Astrocyte (in vitro differentiated cells and primary cell): ENCODE measurements at regions not wholly inside any gene's neighbourhood (a gene's known extent, or its start where the extent isn't known, plus 50 kb on each side); places are given as distances from the start of the nearest gene placed in this dataset.

Source experiments
- EZH2 ChIP-seq: IDR thresholded peaks from 2 replicates; pipeline ENCODE4 v1.6.1; 2012; ENCODE audit warnings: mild to moderate bottlenecking, low read length, inconsistent platforms; ENCODE audit not compliant: insufficient read depth
- TF ChIP-seq, protein P1 (sequence below): IDR thresholded peaks from 2 replicates; pipeline ENCODE4 v1.5.1; 2011; ENCODE audit warnings: low read depth, mild to moderate bottlenecking, inconsistent platforms, low read length, moderate library complexity; ENCODE audit not compliant: insufficient read depth

GRCh38 chrX:76538860-76539259, 111.3 kb downstream of the MAGEE1 start:
- TF ChIP-seq, protein P1, sequence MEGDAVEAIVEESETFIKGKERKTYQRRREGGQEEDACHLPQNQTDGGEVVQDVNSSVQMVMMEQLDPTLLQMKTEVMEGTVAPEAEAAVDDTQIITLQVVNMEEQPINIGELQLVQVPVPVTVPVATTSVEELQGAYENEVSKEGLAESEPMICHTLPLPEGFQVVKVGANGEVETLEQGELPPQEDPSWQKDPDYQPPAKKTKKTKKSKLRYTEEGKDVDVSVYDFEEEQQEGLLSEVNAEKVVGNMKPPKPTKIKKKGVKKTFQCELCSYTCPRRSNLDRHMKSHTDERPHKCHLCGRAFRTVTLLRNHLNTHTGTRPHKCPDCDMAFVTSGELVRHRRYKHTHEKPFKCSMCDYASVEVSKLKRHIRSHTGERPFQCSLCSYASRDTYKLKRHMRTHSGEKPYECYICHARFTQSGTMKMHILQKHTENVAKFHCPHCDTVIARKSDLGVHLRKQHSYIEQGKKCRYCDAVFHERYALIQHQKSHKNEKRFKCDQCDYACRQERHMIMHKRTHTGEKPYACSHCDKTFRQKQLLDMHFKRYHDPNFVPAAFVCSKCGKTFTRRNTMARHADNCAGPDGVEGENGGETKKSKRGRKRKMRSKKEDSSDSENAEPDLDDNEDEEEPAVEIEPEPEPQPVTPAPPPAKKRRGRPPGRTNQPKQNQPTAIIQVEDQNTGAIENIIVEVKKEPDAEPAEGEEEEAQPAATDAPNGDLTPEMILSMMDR: no peak
- TF ChIP-seq EZH2: no peak
